HepG2 (cell line): ENCODE measurements at regions not wholly inside any gene's neighbourhood (a gene's known extent, or its start where the extent isn't known, plus 50 kb on each side); places are given as distances from the start of the nearest gene placed in this dataset.

Experiments used
- ATAC-seq: fragments of 200-7000 bp; cut with Tn5 transposase; 3 replicates; pipeline ENCODE4 v1.9.1; 2020; ENCODE audit warnings: mild to moderate bottlenecking, moderate library complexity
- BruUV-seq: library from RNA; stranded (reverse); fragments of 400-500 nt; replicated peaks from 2 replicates; lab custom pipeline; 2021; lab: Mats Ljungman, UMichigan
- CTCF ChIA-PET: fragments of 300-600 bp; formaldehyde crosslinking; extraction: SDS; loops from one replicate; lab custom pipeline; 2021; ENCODE audit warnings: low total read pairs, inconsistent platforms, low intra/inter-chr PET ratio; lab: Yijun Ruan, JAX
- POLR2A ChIA-PET: fragments of 350-600 bp; sonication (Branson Sonifier 250); formaldehyde crosslinking; loops from one replicate; lab custom pipeline; 2020; ENCODE audit warnings: antibody characterized with exemption, inconsistent platforms; lab: Yijun Ruan, JAX
- DNase-seq: peaks from one replicate; pipeline ENCODE4 v3.0.0-alpha.2; 2015; ENCODE audit warnings: low spot score
- FAIRE-seq: peaks from 3 replicates; lab custom pipeline; 2011; peaks lifted over from hg19 to GRCh38; lab: Jason Lieb, UNC
- H2AFZ ChIP-seq: one replicate; pipeline ENCODE4 v1.6.1; 2011; ENCODE audit warnings: low read length, inconsistent platforms
- H3K27ac ChIP-seq: fragments of 300-600 bp; 3 replicates; pipeline ENCODE4 v1.8.0; 2011; ENCODE audit warnings: mixed run types, mild to moderate bottlenecking, mixed read lengths, low read length, inconsistent platforms; ENCODE audit not compliant: insufficient read depth; ENCODE audit errors: extremely low read length
- H3K27me3 ChIP-seq, 2 experiments: fragments of 200-600 bp in 1 of 2; 2 replicates in 1 of 2; 3 replicates in 1 of 2; pipeline versions ENCODE4 v1.6.0 to v1.8.0; 2011; ENCODE audit warnings: low read length in 2 of 2, mild to moderate bottlenecking in 2 of 2, moderate library complexity in 2 of 2, inconsistent platforms in 1 of 2; ENCODE audit not compliant: insufficient read depth in 2 of 2, control insufficient read depth in 1 of 2
- H3K36me3 ChIP-seq, 2 experiments: fragments of 200-600 bp in 1 of 2; replicated peaks in 1 of 2; 2 replicates in 1 of 2; 3 replicates in 1 of 2; pipeline versions ENCODE4 v1.5.1 to v1.8.0; 2011; ENCODE audit warnings: low read length in 2 of 2, inconsistent platforms in 1 of 2; ENCODE audit not compliant: insufficient read depth in 2 of 2, control insufficient read depth in 1 of 2
- H3K4me1 ChIP-seq: 2 replicates; pipeline ENCODE4 v1.5.1; 2012; ENCODE audit warnings: low read length, inconsistent platforms; ENCODE audit not compliant: insufficient read depth
- H3K4me2 ChIP-seq: 2 replicates; pipeline ENCODE4 v1.6.0; 2011; ENCODE audit warnings: low read depth, low read length, inconsistent platforms
- H3K4me3 ChIP-seq, 3 experiments: fragments of 200-600 bp in 1 of 3; sonication (generic), shearing (Covaris generic) in 1 of 3; replicated peaks in 1 of 3; 2 replicates each; pipeline ENCODE4 v1.5.1; 2011 to 2016; ENCODE audit warnings: low read length in 3 of 3, inconsistent platforms in 2 of 3, low read depth in 2 of 3, mild to moderate bottlenecking in 2 of 3, control low read depth in 1 of 3, mixed read lengths in 1 of 3; ENCODE audit not compliant: insufficient read depth in 1 of 3
- H3K79me2 ChIP-seq: one replicate; pipeline ENCODE4 v1.6.1; 2011; ENCODE audit warnings: low read length, inconsistent platforms; ENCODE audit not compliant: insufficient read depth
- H3K9ac ChIP-seq: 2 replicates; pipeline ENCODE4 v1.6.0; 2011; ENCODE audit warnings: mild to moderate bottlenecking, low read depth, low read length, inconsistent platforms; ENCODE audit not compliant: insufficient read depth
- H3K9me3 ChIP-seq: 2 replicates; pipeline ENCODE4 v1.5.1; 2012; ENCODE audit warnings: mild to moderate bottlenecking, low read length
- H4K20me1 ChIP-seq: 2 replicates; pipeline ENCODE4 v1.6.0; 2011; ENCODE audit warnings: inconsistent platforms, mild to moderate bottlenecking, low read length, moderate library complexity; ENCODE audit not compliant: insufficient read depth
- FOXO1 ChIP-seq: sonication (generic); formaldehyde crosslinking; IDR thresholded peaks from 2 replicates; pipeline ENCODE4 v1.4.0; 2020; ENCODE audit warnings: missing genetic modification reagents
- KLF6 ChIP-seq: IDR thresholded peaks from 2 replicates; pipeline ENCODE4 v1.8.0; 2016; ENCODE audit warnings: missing biosample characterization, missing genetic modification reagents
- MAFG ChIP-seq: sonication (generic); formaldehyde crosslinking; IDR thresholded peaks from 2 replicates; pipeline ENCODE4 v1.5.1; 2020; ENCODE audit warnings: mild to moderate bottlenecking, missing genetic modification reagents
- NFYB ChIP-seq: sonication (generic); formaldehyde crosslinking; IDR thresholded peaks from 2 replicates; pipeline ENCODE4 v1.4.0; 2020; ENCODE audit warnings: missing genetic modification reagents
- PRMT3 ChIP-seq: sonication (generic); formaldehyde crosslinking; IDR thresholded peaks from 2 replicates; pipeline ENCODE4 v1.8.1; 2022; ENCODE audit warnings: low read depth, mild to moderate bottlenecking, moderate library complexity, missing genetic modification reagents, borderline replicate concordance
- RBM22 ChIP-seq: fragments of 200-400 bp; formaldehyde crosslinking; optimal IDR thresholded peaks from 2 replicates; pipeline ENCODE3; 2017; ENCODE audit warnings: mild to moderate bottlenecking, low read length, moderate library complexity
- STAG1 ChIP-seq: sonication (generic); formaldehyde crosslinking; IDR thresholded peaks from 2 replicates; pipeline ENCODE4 v1.4.0; 2020; ENCODE audit warnings: missing genetic modification reagents
- SYNCRIP ChIP-seq: fragments of 200-400 bp; formaldehyde crosslinking; IDR thresholded peaks from 2 replicates; pipeline ENCODE4 v1.6.1; 2018; ENCODE audit warnings: mild to moderate bottlenecking, low read depth, low read length; ENCODE audit not compliant: insufficient read depth
- ZNF33A ChIP-seq: sonication (generic); formaldehyde crosslinking; IDR thresholded peaks from 2 replicates; pipeline ENCODE4 v1.5.1; 2020; ENCODE audit warnings: missing genetic modification reagents, mild to moderate bottlenecking, moderate library complexity, borderline replicate concordance
- ZNF513 ChIP-seq: sonication (generic); formaldehyde crosslinking; conservative IDR thresholded peaks from 2 replicates; pipeline ENCODE4 v1.5.0; 2020; ENCODE audit warnings: missing genetic modification reagents
- ZNF570 ChIP-seq: sonication (generic); formaldehyde crosslinking; IDR thresholded peaks from 2 replicates; pipeline ENCODE4 v1.4.0; 2020; ENCODE audit warnings: mild to moderate bottlenecking, missing genetic modification reagents, borderline replicate concordance
- ZNF605 ChIP-seq: sonication (generic); formaldehyde crosslinking; IDR thresholded peaks from 2 replicates; pipeline ENCODE4 v1.8.0; 2022; ENCODE audit warnings: mild to moderate bottlenecking, missing genetic modification reagents
- ZNF724P ChIP-seq: sonication (generic); formaldehyde crosslinking; IDR thresholded peaks from 2 replicates; pipeline ENCODE4 v1.8.0; 2022; ENCODE audit warnings: missing genetic modification reagents, borderline replicate concordance
- ZNF839 ChIP-seq: sonication (generic); formaldehyde crosslinking; IDR thresholded peaks from 2 replicates; pipeline ENCODE4 v1.4.0; 2020; ENCODE audit warnings: missing genetic modification reagents, mild to moderate bottlenecking, borderline replicate concordance
- WGBS: methylation state at CpG from one replicate; pipeline ENCODE4 v1.1.6; 2017; ENCODE audit warnings: low lambda C conversion rate; 5-methylcytosine and 5-hydroxymethylcytosine counted together
- in situ Hi-C: cut with HindIII; loops from 2 replicates; pipeline ENCODE4 v1.10.0; 2017; ENCODE audit warnings: low pct_unique_long_range_greater_than_20kb; ENCODE audit not compliant: extremely low pct_ligation_motif_present
- intact Hi-C: fragments of 100-400 bp; cut with micrococcal nuclease; formaldehyde crosslinking; loops from one replicate; pipeline ENCODE4 v1.10.0; 2022; ENCODE audit not compliant: unreplicated experiment
- TF ChIP-seq, protein P1 (sequence below): sonication (generic); formaldehyde crosslinking; IDR thresholded peaks from 2 replicates; pipeline ENCODE4 v1.5.0; 2020; ENCODE audit warnings: mild to moderate bottlenecking, low read depth, missing genetic modification reagents, borderline replicate concordance
- TF ChIP-seq, protein P2 (sequence below): sonication (generic); formaldehyde crosslinking; IDR thresholded peaks from 2 replicates; pipeline ENCODE4 v1.8.0; 2022; ENCODE audit warnings: mild to moderate bottlenecking, missing genetic modification reagents, moderate library complexity
- TF ChIP-seq, protein P3 (sequence below): sonication (generic); formaldehyde crosslinking; conservative IDR thresholded peaks from 2 replicates; pipeline ENCODE4 v1.8.0; 2022; ENCODE audit warnings: mild to moderate bottlenecking, moderate library complexity, missing genetic modification reagents
- TF ChIP-seq, protein P4 (sequence below): sonication (generic); formaldehyde crosslinking; IDR thresholded peaks from 2 replicates; pipeline ENCODE4 v1.4.0; 2020; ENCODE audit warnings: missing genetic modification reagents, borderline replicate concordance

- Histone ChIP-seq H3K9me3 (no peaks in the 10 kb centered on the region), H3K27me3 (no peaks in the 10 kb centered on the region), H3K4me1 (no peaks in the 10 kb centered on the region), H3K79me2 (no peaks in the 10 kb centered on the region), H4K20me1 (no peaks in the 10 kb centered on the region), H3K36me3 (no peaks in the 10 kb centered on the region), H3K9ac (no peak overlapping the region), H2AFZ (no peak overlapping the region), H3K27ac (no peak overlapping the region), H3K4me3 (no peak overlapping the region), H3K4me2 (no peak overlapping the region)
- TF ChIP-seq SYNCRIP, result no peak
- TF ChIP-seq, protein P1, sequence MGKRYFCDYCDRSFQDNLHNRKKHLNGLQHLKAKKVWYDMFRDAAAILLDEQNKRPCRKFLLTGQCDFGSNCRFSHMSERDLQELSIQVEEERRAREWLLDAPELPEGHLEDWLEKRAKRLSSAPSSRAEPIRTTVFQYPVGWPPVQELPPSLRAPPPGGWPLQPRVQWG, result no peak
- TF ChIP-seq MAFG (CRISPR knock-in tag), result no peak
- TF ChIP-seq, protein P2, sequence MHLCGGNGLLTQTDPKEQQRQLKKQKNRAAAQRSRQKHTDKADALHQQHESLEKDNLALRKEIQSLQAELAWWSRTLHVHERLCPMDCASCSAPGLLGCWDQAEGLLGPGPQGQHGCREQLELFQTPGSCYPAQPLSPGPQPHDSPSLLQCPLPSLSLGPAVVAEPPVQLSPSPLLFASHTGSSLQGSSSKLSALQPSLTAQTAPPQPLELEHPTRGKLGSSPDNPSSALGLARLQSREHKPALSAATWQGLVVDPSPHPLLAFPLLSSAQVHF, result no peak
- TF ChIP-seq KLF6 (CRISPR knock-in tag), result no peak
- no peak for TF ChIP-seq ZNF605 (CRISPR knock-in tag)
- TF ChIP-seq RBM22, result no peak
- TF ChIP-seq ZNF570 (CRISPR knock-in tag), result no peak
- TF ChIP-seq, protein P3, sequence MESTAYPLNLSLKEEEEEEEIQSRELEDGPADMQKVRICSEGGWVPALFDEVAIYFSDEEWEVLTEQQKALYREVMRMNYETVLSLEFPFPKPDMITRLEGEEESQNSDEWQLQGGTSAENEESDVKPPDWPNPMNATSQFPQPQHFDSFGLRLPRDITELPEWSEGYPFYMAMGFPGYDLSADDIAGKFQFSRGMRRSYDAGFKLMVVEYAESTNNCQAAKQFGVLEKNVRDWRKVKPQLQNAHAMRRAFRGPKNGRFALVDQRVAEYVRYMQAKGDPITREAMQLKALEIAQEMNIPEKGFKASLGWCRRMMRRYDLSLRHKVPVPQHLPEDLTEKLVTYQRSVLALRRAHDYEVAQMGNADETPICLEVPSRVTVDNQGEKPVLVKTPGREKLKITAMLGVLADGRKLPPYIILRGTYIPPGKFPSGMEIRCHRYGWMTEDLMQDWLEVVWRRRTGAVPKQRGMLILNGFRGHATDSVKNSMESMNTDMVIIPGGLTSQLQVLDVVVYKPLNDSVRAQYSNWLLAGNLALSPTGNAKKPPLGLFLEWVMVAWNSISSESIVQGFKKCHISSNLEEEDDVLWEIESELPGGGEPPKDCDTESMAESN (CRISPR knock-in tag), result no peak
- TF ChIP-seq ZNF513, result no peak
- TF ChIP-seq, protein P4, sequence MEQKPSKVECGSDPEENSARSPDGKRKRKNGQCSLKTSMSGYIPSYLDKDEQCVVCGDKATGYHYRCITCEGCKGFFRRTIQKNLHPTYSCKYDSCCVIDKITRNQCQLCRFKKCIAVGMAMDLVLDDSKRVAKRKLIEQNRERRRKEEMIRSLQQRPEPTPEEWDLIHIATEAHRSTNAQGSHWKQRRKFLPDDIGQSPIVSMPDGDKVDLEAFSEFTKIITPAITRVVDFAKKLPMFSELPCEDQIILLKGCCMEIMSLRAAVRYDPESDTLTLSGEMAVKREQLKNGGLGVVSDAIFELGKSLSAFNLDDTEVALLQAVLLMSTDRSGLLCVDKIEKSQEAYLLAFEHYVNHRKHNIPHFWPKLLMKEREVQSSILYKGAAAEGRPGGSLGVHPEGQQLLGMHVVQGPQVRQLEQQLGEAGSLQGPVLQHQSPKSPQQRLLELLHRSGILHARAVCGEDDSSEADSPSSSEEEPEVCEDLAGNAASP, result no peak
- no peak for TF ChIP-seq FOXO1
- no peak for TF ChIP-seq NFYB (CRISPR knock-in tag)
- no peak for TF ChIP-seq ZNF33A
- TF ChIP-seq ZNF724P (CRISPR knock-in tag), result no peak
- TF ChIP-seq PRMT3 (CRISPR knock-in tag), result no peak
- TF ChIP-seq ZNF839, result no peak
- no peak for TF ChIP-seq STAG1
- FAIRE-seq, result no peak
- in situ Hi-C loops (no loop called here), intact Hi-C loops (no loop called here)
- CTCF ChIA-PET, result no interaction called here
- 22% methylated on average over 4 of the region's 4 CpGs for WGBS
- ATAC-seq, result no peak
- POLR2A ChIA-PET, result no interaction called here
- BruUV-seq, result no TSS peak
- DNase-seq, result no peak
Observed at GRCh38 chr1:98280049-98280448, 359.2 kb upstream of the DPYD start.
